IMR-90 (cell line): ENCODE measurements at regions not wholly inside any gene's neighbourhood (a gene's known extent, or its start where the extent isn't known, plus 50 kb on each side); places are given as distances from the start of the nearest gene placed in this dataset.

Experiments
- ATAC-seq: fragments of 200-7000 bp; cut with Tn5 transposase; 2 replicates; pipeline ENCODE4 v1.9.1; 2020; ENCODE audit warnings: low read depth, mild to moderate bottlenecking, moderate library complexity
- BruUV-seq: library from RNA; stranded (reverse); fragments of 400-500 nt; replicated peaks from 2 replicates; lab custom pipeline; 2021; lab: Mats Ljungman, UMichigan
- CTCF ChIA-PET: fragments of 300-600 bp; formaldehyde crosslinking; extraction: SDS; loops from one replicate; lab custom pipeline; 2021; ENCODE audit warnings: antibody characterized with exemption; lab: Yijun Ruan, JAX
- POLR2A ChIA-PET: fragments of 300-600 bp; sonication (Branson Sonifier 250); formaldehyde crosslinking; loops from one replicate; lab custom pipeline; 2022; ENCODE audit warnings: antibody characterized with exemption; ENCODE audit not compliant: unreplicated experiment; lab: Charles Lee
- DNase-seq: peaks from one replicate; pipeline ENCODE4 v3.0.0; 2013
- H2AFZ ChIP-seq: replicated peaks from 2 replicates; pipeline ENCODE3; 2013; ENCODE audit warnings: low read length, mild to moderate bottlenecking; ENCODE audit not compliant: poor library complexity
- H2AK5ac ChIP-seq: 2 replicates; pipeline ENCODE4 v1.6.1; 2013; ENCODE audit warnings: low read depth, low read length, inconsistent platforms
- H2AK9ac ChIP-seq: replicated peaks from 2 replicates; pipeline ENCODE3; 2013; ENCODE audit warnings: mild to moderate bottlenecking, low read depth, low read length, moderate library complexity; ENCODE audit not compliant: poor library complexity
- H2BK120ac ChIP-seq: 2 replicates; pipeline ENCODE4 v1.6.1; 2013; ENCODE audit warnings: low read depth, low read length, inconsistent platforms
- H2BK15ac ChIP-seq: 3 replicates; pipeline ENCODE4 v1.6.1; 2013; ENCODE audit warnings: low read depth, low read length, inconsistent platforms
- H2BK20ac ChIP-seq: 2 replicates; pipeline ENCODE4 v1.6.1; 2013; ENCODE audit warnings: low read depth, mild to moderate bottlenecking, inconsistent platforms, low read length, moderate library complexity
- H2BK5ac ChIP-seq: 2 replicates; pipeline ENCODE4 v1.6.1; 2013; ENCODE audit warnings: mild to moderate bottlenecking, low read depth, low read length, inconsistent platforms; ENCODE audit not compliant: poor library complexity, severe bottlenecking
- H3K14ac ChIP-seq: replicated peaks from 2 replicates; pipeline ENCODE4 v1.6.1; 2013; ENCODE audit warnings: low read depth, low read length, inconsistent platforms
- H3K18ac ChIP-seq: 2 replicates; pipeline ENCODE4 v1.6.1; 2013; ENCODE audit warnings: low read depth, low read length, control low read depth
- H3K23ac ChIP-seq: 2 replicates; pipeline ENCODE4 v1.6.1; 2013; ENCODE audit warnings: low read depth, low read length, inconsistent platforms
- H3K27ac ChIP-seq: 2 replicates; pipeline ENCODE4 v1.5.1; 2013; ENCODE audit warnings: mild to moderate bottlenecking, control low read depth, low read length; ENCODE audit not compliant: insufficient read depth
- H3K27me3 ChIP-seq: 2 replicates; pipeline ENCODE4 v1.6.1; 2013; ENCODE audit warnings: low read length; ENCODE audit not compliant: control insufficient read depth, insufficient read depth
- H3K36me3 ChIP-seq: 2 replicates; pipeline ENCODE4 v1.6.1; 2013; ENCODE audit warnings: low read length, mixed read lengths; ENCODE audit not compliant: control insufficient read depth, insufficient read depth
- H3K4ac ChIP-seq: 2 replicates; pipeline ENCODE4 v1.6.1; 2013; ENCODE audit warnings: low read depth, low read length, inconsistent platforms
- H3K4me1 ChIP-seq: 2 replicates; pipeline ENCODE4 v1.6.1; 2013; ENCODE audit warnings: low read length, mixed read lengths; ENCODE audit not compliant: control insufficient read depth, insufficient read depth
- H3K4me2 ChIP-seq: 2 replicates; pipeline ENCODE4 v1.6.1; 2013; ENCODE audit warnings: low read depth, mild to moderate bottlenecking, control low read depth, low read length, moderate library complexity
- H3K4me3 ChIP-seq: 2 replicates; pipeline ENCODE4 v1.5.1; 2013; ENCODE audit warnings: low read depth, mild to moderate bottlenecking, control low read depth, low read length, moderate library complexity; ENCODE audit not compliant: insufficient read depth
- H3K56ac ChIP-seq: 2 replicates; pipeline ENCODE4 v1.6.1; 2013; ENCODE audit warnings: low read length, inconsistent platforms; ENCODE audit not compliant: insufficient read depth; ENCODE audit errors: extremely low read depth
- H3K79me1 ChIP-seq, 2 experiments: 2 replicates each; pipeline ENCODE4 v1.6.1; 2013; ENCODE audit warnings: low read length in 2 of 2, inconsistent platforms in 1 of 2, low read depth in 1 of 2
- H3K9ac ChIP-seq: 2 replicates; pipeline ENCODE4 v1.6.1; 2013; ENCODE audit warnings: low read depth, low read length, control low read depth
- H3K9me1 ChIP-seq: 2 replicates; pipeline ENCODE4 v1.6.1; 2013; ENCODE audit warnings: low read length, inconsistent platforms; ENCODE audit not compliant: insufficient read depth
- H3K9me3 ChIP-seq: 2 replicates; pipeline ENCODE4 v1.6.1; 2013; ENCODE audit warnings: low read length; ENCODE audit not compliant: control insufficient read depth, insufficient read depth
- H4K20me1 ChIP-seq: 2 replicates; pipeline ENCODE4 v1.6.1; 2013; ENCODE audit warnings: low read length, inconsistent platforms; ENCODE audit not compliant: insufficient read depth
- H4K5ac ChIP-seq: 2 replicates; pipeline ENCODE4 v1.6.1; 2013; ENCODE audit warnings: mild to moderate bottlenecking, low read depth, low read length, control low read depth
- H4K8ac ChIP-seq, 2 experiments: 2 replicates each; pipeline ENCODE4 v1.6.1; 2013; ENCODE audit warnings: low read depth in 2 of 2, low read length in 2 of 2, control low read depth in 1 of 2, inconsistent platforms in 1 of 2
- H4K91ac ChIP-seq: 2 replicates; pipeline ENCODE4 v1.6.1; 2013; ENCODE audit warnings: low read depth, low read length, inconsistent platforms; ENCODE audit not compliant: insufficient read depth
- RAD21 ChIP-seq: IDR thresholded peaks from 2 replicates; pipeline ENCODE4 v1.6.1; 2012; ENCODE audit warnings: low read length, improper control_type of control experiment
- WGBS, 2 experiments: methylation state at CpG; one replicate each; pipeline versions ENCODE4 v1.1.5 to v1.1.7; 2013; ENCODE audit warnings: missing lambda C conversion rate in 2 of 2; ENCODE audit not compliant: insufficient read length in 1 of 2; ENCODE audit errors: extremely low coverage in 2 of 2; 5-methylcytosine and 5-hydroxymethylcytosine counted together
- dilution Hi-C: fragments of 300-500 bp; cut with HindIII; formaldehyde crosslinking; loops from one replicate; pipeline ENCODE4 v1.14.3; 2018; ENCODE audit warnings: low sequenced_read_pairs; ENCODE audit not compliant: unreplicated experiment
- in situ Hi-C: fragments of 300-500 bp; cut with MboI; formaldehyde crosslinking; loops from 3 replicates; pipeline ENCODE4 v1.14.3; 2019; ENCODE audit warnings: low sequenced_read_pairs, inconsistent platforms, mixed read lengths
- intact Hi-C: fragments of 100-400 bp; cut with micrococcal nuclease; formaldehyde crosslinking; loops from 2 replicates; pipeline ENCODE4 v1.10.0; 2022

- Histone ChIP-seq H2AFZ (no peak overlapping the region), H3K27me3 (no peaks in the 10 kb centered on the region), H2BK20ac (no peak overlapping the region), H3K9ac (no peak overlapping the region), H3K27ac (no peak overlapping the region), H3K79me1 (no peaks in the 10 kb centered on the region), H4K91ac (no peak overlapping the region), H3K14ac (no peak overlapping the region), H3K36me3 (no peaks in the 10 kb centered on the region), H2AK5ac (no peak overlapping the region), H3K9me1 (no peaks in the 10 kb centered on the region), H3K4ac (no peak overlapping the region), H2AK9ac (no peak overlapping the region), H3K4me3 (no peak overlapping the region), H2BK5ac (no peak overlapping the region), H3K56ac (no peak overlapping the region), H2BK120ac (no peak overlapping the region), H4K5ac (no peak overlapping the region), H4K20me1 (no peaks in the 10 kb centered on the region), H2BK15ac (no peak overlapping the region), H3K4me1 (no peaks in the 10 kb centered on the region), H3K9me3 (no peaks in the 10 kb centered on the region), H3K4me2 (no peak overlapping the region), H3K23ac (no peak overlapping the region), H3K18ac (no peak overlapping the region), H4K8ac (no peak overlapping the region)
- intact Hi-C loops (no loop called here), dilution Hi-C loops (no loop called here), in situ Hi-C loops (no loop called here)
- 0% methylated on average over 1 of the region's 5 CpGs; no CpG with 5 or more reads in 1 of the 2 experiments for WGBS, 2 experiments
- no TSS peak for BruUV-seq
- POLR2A ChIA-PET, result no interaction called here
- CTCF ChIA-PET, result no interaction called here
- TF ChIP-seq RAD21, result no peak
- DNase-seq (no peak), ATAC-seq (no peak)
These were observed 1923.0 kb upstream of the PIK3C3 start for GRCh38 chr18:40032076-40032475.
